Cardiac fibroblast (primary cell): ENCODE measurements at regions not wholly inside any gene's neighbourhood (a gene's known extent, or its start where the extent isn't known, plus 50 kb on each side); places are given as distances from the start of the nearest gene placed in this dataset.
A peak's percentile ranks its signal among the peaks of the same experiment; 100 is the strongest.

ENCODE experiments used
- DNase-seq, 2 donors: peaks; one replicate each; pipeline versions ENCODE4 v3.0.0 to v3.0.0-alpha.2; 2010; ENCODE audit warnings: low read depth in 2 of 2
- H3K4me3 ChIP-seq, 2 donors: replicated peaks in 1 of 2; 1 replicate in 1 of 2; 2 replicates in 1 of 2; pipeline ENCODE4 v1.5.1; 2011; ENCODE audit warnings: low read depth in 2 of 2, low read length in 2 of 2, mild to moderate bottlenecking in 2 of 2, moderate library complexity in 1 of 2
- TF ChIP-seq, protein P1 (sequence below): IDR thresholded peaks from one replicate; pipeline ENCODE4 v1.5.1; 2011; ENCODE audit warnings: low read depth, mild to moderate bottlenecking, low read length, inconsistent platforms

DNA sequence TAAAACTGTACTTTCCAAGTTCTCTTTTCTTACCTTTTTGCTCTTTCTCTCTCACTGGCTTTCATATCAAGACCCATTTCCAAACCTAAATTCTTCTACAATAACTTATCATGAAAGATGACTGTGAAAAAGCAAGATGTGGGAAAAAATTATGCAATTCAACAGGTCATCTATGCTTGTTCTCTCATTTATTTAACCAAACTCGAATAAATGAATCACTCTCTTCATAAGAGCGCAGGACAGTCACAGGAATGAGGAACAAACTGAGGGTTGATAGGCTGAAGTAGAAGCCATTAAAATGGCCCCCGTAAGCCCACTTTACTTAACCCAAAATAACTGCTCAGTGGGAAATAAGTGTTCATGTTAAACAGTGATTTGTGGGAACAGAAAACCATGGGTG, 1289.7 kb upstream of the SORCS1 start:
- TF ChIP-seq, protein P1, sequence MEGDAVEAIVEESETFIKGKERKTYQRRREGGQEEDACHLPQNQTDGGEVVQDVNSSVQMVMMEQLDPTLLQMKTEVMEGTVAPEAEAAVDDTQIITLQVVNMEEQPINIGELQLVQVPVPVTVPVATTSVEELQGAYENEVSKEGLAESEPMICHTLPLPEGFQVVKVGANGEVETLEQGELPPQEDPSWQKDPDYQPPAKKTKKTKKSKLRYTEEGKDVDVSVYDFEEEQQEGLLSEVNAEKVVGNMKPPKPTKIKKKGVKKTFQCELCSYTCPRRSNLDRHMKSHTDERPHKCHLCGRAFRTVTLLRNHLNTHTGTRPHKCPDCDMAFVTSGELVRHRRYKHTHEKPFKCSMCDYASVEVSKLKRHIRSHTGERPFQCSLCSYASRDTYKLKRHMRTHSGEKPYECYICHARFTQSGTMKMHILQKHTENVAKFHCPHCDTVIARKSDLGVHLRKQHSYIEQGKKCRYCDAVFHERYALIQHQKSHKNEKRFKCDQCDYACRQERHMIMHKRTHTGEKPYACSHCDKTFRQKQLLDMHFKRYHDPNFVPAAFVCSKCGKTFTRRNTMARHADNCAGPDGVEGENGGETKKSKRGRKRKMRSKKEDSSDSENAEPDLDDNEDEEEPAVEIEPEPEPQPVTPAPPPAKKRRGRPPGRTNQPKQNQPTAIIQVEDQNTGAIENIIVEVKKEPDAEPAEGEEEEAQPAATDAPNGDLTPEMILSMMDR: no peak
- no peak overlapping the region for H3K4me3 ChIP-seq

GRCh38 chr10:108453166-108453565, 1288.7 kb upstream of the SORCS1 start:
- DNase-seq: no peak
- TF ChIP-seq, protein P1: no peak
- H3K4me3 ChIP-seq: no peak overlapping the region

More for the DNA sequence above, 1289.7 kb upstream of the SORCS1 start:
- DNase-seq: no peak

GRCh38 chr10:108452533-108452932, 1288.0 kb upstream of the SORCS1 start:
- no peak overlapping the region for H3K4me3 ChIP-seq
- TF ChIP-seq, protein P1: no peak
- DNase-seq: no peak

GRCh38 chr10:108450280-108450679, 1285.8 kb upstream of the SORCS1 start:
- TF ChIP-seq, protein P1: no peak
- H3K4me3 ChIP-seq: no peak overlapping the region
- DNase-seq: no peak

DNA sequence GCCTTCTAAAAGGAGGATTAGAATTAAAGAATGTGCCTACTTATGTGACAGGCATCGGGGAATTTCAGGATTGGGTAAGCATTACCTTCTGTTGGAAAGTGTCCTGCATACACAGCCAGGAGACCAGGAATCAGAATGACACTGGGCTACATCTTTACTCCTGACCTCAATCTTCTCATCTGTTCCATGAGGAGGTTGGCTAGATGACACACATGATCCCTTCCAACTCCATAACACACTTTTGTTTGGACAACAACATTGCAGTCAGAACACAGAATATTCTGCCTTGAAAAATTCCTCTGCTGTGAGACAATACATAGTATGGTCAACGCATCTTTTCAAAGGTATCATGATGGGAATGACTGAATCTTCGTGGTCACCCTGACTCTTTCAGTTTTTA, 1281.2 kb upstream of the SORCS1 start:
- DNase-seq: no peak
- TF ChIP-seq, protein P1: no peak
- no peak overlapping the region for H3K4me3 ChIP-seq

DNA sequence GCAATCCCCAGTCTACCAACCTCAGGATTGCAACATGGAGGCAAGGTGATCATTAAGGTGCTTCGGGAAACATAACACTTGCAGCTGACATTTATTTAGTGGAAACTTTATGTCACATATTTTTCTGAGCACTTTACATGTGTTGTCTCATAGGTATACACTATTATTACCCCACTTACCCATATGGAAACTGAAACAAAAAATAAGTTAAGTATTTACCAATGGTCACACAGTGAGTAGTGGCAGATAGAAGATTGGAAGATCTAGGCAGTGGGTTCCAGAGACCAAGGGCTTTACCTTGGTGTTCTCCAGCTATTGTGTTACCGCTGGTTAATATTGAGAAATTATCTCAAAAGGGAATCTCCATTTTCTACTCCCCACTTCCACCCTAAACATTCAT, 1279.1 kb upstream of the SORCS1 start:
- H3K4me3 ChIP-seq: no peak overlapping the region
- TF ChIP-seq, protein P1: no peak
- DNase-seq: no peak

DNA sequence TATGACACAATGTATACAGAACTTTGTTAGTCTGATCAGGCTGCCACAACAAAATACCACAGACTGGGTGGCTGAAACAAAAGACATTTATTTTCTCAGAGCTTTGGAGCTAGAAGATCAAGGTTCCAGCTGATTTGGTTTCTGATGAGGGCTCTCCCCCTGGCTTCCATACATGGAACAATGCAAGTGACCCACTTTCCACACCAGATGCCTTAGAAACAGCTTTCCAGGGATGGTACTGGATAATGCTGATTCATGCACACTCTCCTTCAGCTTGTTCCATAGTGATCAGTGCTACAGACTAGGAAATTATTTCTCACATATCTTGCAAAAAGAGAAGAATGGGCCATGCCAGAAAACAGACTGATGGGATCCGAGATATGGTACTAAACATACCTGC, 1274.9 kb upstream of the SORCS1 start:
- TF ChIP-seq, protein P1: no peak
- DNase-seq: peak in 1 of 2 donors; percentile 17

More for the DNA sequence above, 1274.9 kb upstream of the SORCS1 start:
- no peak overlapping the region for H3K4me3 ChIP-seq
